SK-N-SH (cell line): ENCODE measurements at regions not wholly inside any gene's neighbourhood (a gene's known extent, or its start where the extent isn't known, plus 50 kb on each side); places are given as distances from the start of the nearest gene placed in this dataset.

Experiments used
- CTCF ChIA-PET: fragments of 300-600, 350-600 bp; formaldehyde crosslinking; extraction: SDS; loops from one replicate; lab custom pipeline; 2021; lab: Yijun Ruan, JAX
- POLR2A ChIA-PET: fragments of 350-600 bp; sonication (Branson Sonifier 250); formaldehyde crosslinking; extraction: SDS; loops from one replicate; lab custom pipeline; 2020; ENCODE audit warnings: antibody characterized with exemption, inconsistent platforms; lab: Yijun Ruan, JAX
- DNase-seq: peaks from one replicate; pipeline ENCODE4 v3.0.0; 2012
- H2AFZ ChIP-seq: fragments of 200-600 bp; sonication (generic); 2 replicates; pipeline ENCODE4 v1.8.1; 2016; ENCODE audit warnings: antibody characterized with exemption, mild to moderate bottlenecking, low read depth
- H3F3A ChIP-seq: fragments of 200-600 bp; sonication (generic); replicated peaks from 2 replicates; pipeline ENCODE3; 2016; ENCODE audit warnings: antibody characterized with exemption, mild to moderate bottlenecking; ENCODE audit not compliant: insufficient read depth
- H3K27ac ChIP-seq, 2 experiments: fragments of 200-500 bp in 1 of 2; fragments of 200-600 bp in 1 of 2; sonication (Bioruptor generic) in 1 of 2; sonication (generic), shearing (Covaris generic) in 1 of 2; 2 replicates each; pipeline versions ENCODE4 v1.5.1 to v1.6.1; 2014 to 2016; ENCODE audit warnings: low read depth in 2 of 2, inconsistent platforms in 1 of 2, low read length in 1 of 2, mild to moderate bottlenecking in 1 of 2, mixed read lengths in 1 of 2
- H3K27me3 ChIP-seq: fragments of 200-600 bp; sonication (generic), shearing (Covaris generic); 2 replicates; pipeline ENCODE4 v1.6.1; 2016; ENCODE audit warnings: mixed run types; ENCODE audit not compliant: insufficient read depth
- H3K36me3 ChIP-seq, 2 experiments: fragments of 200-500 bp in 1 of 2; fragments of 200-600 bp in 1 of 2; sonication (Bioruptor generic) in 1 of 2; sonication (generic) in 1 of 2; replicated peaks in 1 of 2; 2 replicates each; pipeline versions ENCODE3 to v1.5.1; 2014 to 2016; ENCODE audit warnings: low read length in 1 of 2, mild to moderate bottlenecking in 1 of 2; ENCODE audit not compliant: insufficient read depth in 2 of 2, control insufficient read depth in 1 of 2
- H3K4me1 ChIP-seq, 2 experiments: fragments of 200-500 bp in 1 of 2; fragments of 200-600 bp in 1 of 2; sonication (Bioruptor generic) in 1 of 2; sonication (generic), shearing (Covaris generic) in 1 of 2; 2 replicates each; pipeline versions ENCODE4 v1.5.1 to v1.6.1; 2014 to 2016; ENCODE audit warnings: low read depth in 1 of 2, low read length in 1 of 2, mixed run types in 1 of 2; ENCODE audit not compliant: insufficient read depth in 2 of 2, control insufficient read depth in 1 of 2
- H3K4me2 ChIP-seq: fragments of 200-600 bp; sonication (generic), shearing (Covaris generic); 2 replicates; pipeline ENCODE4 v1.6.1; 2017; ENCODE audit warnings: mixed run types
- H3K4me3 ChIP-seq, 2 experiments: fragments of 200-500 bp in 1 of 2; fragments of 200-600 bp in 1 of 2; sonication (Bioruptor generic) in 1 of 2; sonication (generic), shearing (Covaris generic) in 1 of 2; 2 replicates each; pipeline versions ENCODE4 v1.5.1 to v1.8.1; 2014 to 2016; ENCODE audit warnings: low read depth in 2 of 2, inconsistent platforms in 1 of 2, low read length in 1 of 2, mild to moderate bottlenecking in 1 of 2, mixed read lengths in 1 of 2, moderate library complexity in 1 of 2
- H3K79me2 ChIP-seq: fragments of 200-600 bp; sonication (generic); 2 replicates; pipeline ENCODE4 v1.8.1; 2017; ENCODE audit warnings: mild to moderate bottlenecking; ENCODE audit not compliant: insufficient read depth
- H3K9ac ChIP-seq: fragments of 200-600 bp; sonication (generic); 2 replicates; pipeline ENCODE4 v1.6.1; 2017; ENCODE audit warnings: mixed run types
- H3K9me2 ChIP-seq: fragments of 200-600 bp; sonication (generic); 2 replicates; pipeline ENCODE4 v1.6.1; 2017; ENCODE audit warnings: mixed run types
- H3K9me3 ChIP-seq: fragments of 200-600 bp; sonication (generic); 2 replicates; pipeline ENCODE4 v1.6.1; 2017; ENCODE audit warnings: mixed run types, mild to moderate bottlenecking, moderate library complexity
- H4K20me1 ChIP-seq: fragments of 200-600 bp; sonication (generic); 2 replicates; pipeline ENCODE4 v1.6.1; 2017; ENCODE audit warnings: mild to moderate bottlenecking, mixed run types; ENCODE audit not compliant: insufficient read depth
- CTCF ChIP-seq: fragments of 200-600 bp; sonication (generic); IDR thresholded peaks from 2 replicates; pipeline ENCODE4 v1.6.1; 2017; ENCODE audit warnings: antibody characterized with exemption, mild to moderate bottlenecking, moderate library complexity
- EZH2phosphoT487 ChIP-seq: fragments of 200-600 bp; sonication (generic); IDR thresholded peaks from 2 replicates; pipeline ENCODE4 v1.6.1; 2017; ENCODE audit warnings: low read depth, mixed run types, mild to moderate bottlenecking, antibody characterized with exemption, moderate library complexity, borderline replicate concordance
- MEF2A ChIP-seq: IDR thresholded peaks from 2 replicates; pipeline ENCODE4 v1.4.0; 2012; ENCODE audit warnings: low read depth, borderline replicate concordance
- MXI1 ChIP-seq: IDR thresholded peaks from 2 replicates; pipeline ENCODE4 v1.6.1; 2012; ENCODE audit warnings: mild to moderate bottlenecking, low read depth, low read length, improper control_type of control experiment
- NRF1 ChIP-seq: IDR thresholded peaks from 2 replicates; pipeline ENCODE4 v1.6.1; 2012; ENCODE audit warnings: low read depth, mild to moderate bottlenecking, low read length
- RAD21 ChIP-seq: IDR thresholded peaks from 2 replicates; pipeline ENCODE4 v1.6.1; 2012; ENCODE audit warnings: mild to moderate bottlenecking, low read length
- RCOR1 ChIP-seq: fragments of 150-350 bp; IDR thresholded peaks from 2 replicates; pipeline ENCODE4 v1.6.1; 2017; ENCODE audit warnings: antibody characterized with exemption, low read length
- RXRA ChIP-seq: IDR thresholded peaks from 2 replicates; pipeline ENCODE4 v1.4.0; 2012; ENCODE audit warnings: low read depth, mild to moderate bottlenecking, borderline replicate concordance
- TCF12 ChIP-seq: IDR thresholded peaks from 2 replicates; pipeline ENCODE4 v1.4.0; 2012
- WGBS: methylation state at CpG from one replicate; pipeline ENCODE4 v1.1.6; 2017; ENCODE audit warnings: low lambda C conversion rate; 5-methylcytosine and 5-hydroxymethylcytosine counted together
- TF ChIP-seq, protein P1 (sequence below): IDR thresholded peaks from 2 replicates; pipeline ENCODE4 v1.4.0; 2012; ENCODE audit warnings: low read depth, borderline replicate concordance
- TF ChIP-seq, protein P2 (sequence below): IDR thresholded peaks from 2 replicates; pipeline ENCODE4; 2012

- TF ChIP-seq NRF1 (no peak), RAD21 (no peak), EZH2phosphoT487 (no peak), MEF2A (no peak)
- H3K36me3 ChIP-seq, result no peaks in the 10 kb centered on the region
- peaks cover 32 to 39% of the 10 kb centered on the region in 2 experiments for H3K4me1 ChIP-seq
- no peak for DNase-seq
- no peaks in the 10 kb centered on the region for H3K9me3 ChIP-seq
- no peaks in the 10 kb centered on the region for H3K9me2 ChIP-seq
- POLR2A ChIA-PET, result no interaction called here
- H3K4me2 ChIP-seq, result no peak overlapping the region
- CTCF ChIA-PET, result interaction anchor here (1.6 kb wide), 1 partner anchor 303 kb away, joined by 3 read pairs; no protein-coding TSS in a partner anchor
- 96% methylated on average over 4 of the region's 4 CpGs for WGBS
- H2AFZ ChIP-seq, result no peak overlapping the region; the same call in 1 of the 2 replicates
- no peaks in the 10 kb centered on the region for H4K20me1 ChIP-seq
- H3K4me3 ChIP-seq, result no peak overlapping the region
- H3K9ac ChIP-seq, result no peak overlapping the region
- H3F3A ChIP-seq, result no peaks in the 10 kb centered on the region
- no peaks in the 10 kb centered on the region for H3K27me3 ChIP-seq
- no peaks in the 10 kb centered on the region for H3K79me2 ChIP-seq
- H3K27ac ChIP-seq, result peak overlapping the region in 1 of 2 experiments; percentile 34; a peak in 1 of 4 replicates
Observed at GRCh38 chr3:178082326-178082906, 453.8 kb upstream of the KCNMB2 start.

- H3F3A ChIP-seq, result no peaks in the 10 kb centered on the region
- peaks cover 23 to 36% of the 10 kb centered on the region in 2 experiments for H3K4me1 ChIP-seq
- H3K9ac ChIP-seq, result no peak overlapping the region; the same call in 1 of the 2 replicates
- H4K20me1 ChIP-seq, result no peaks in the 10 kb centered on the region
- ChIA-PET POLR2A (no interaction called here), CTCF (interaction anchor here (0.7 to 1.9 kb wide), 12 partner anchors 11 to 1033 kb away, joined by 3 to 6 read pairs (median 3); no protein-coding TSS in a partner anchor)
- no peaks in the 10 kb centered on the region for H3K9me3 ChIP-seq
- peak overlapping the region; percentile 49 to 100; a peak in 3 of 4 replicates for H3K27ac ChIP-seq
- H3K9me2 ChIP-seq, result no peaks in the 10 kb centered on the region
- no peaks in the 10 kb centered on the region for H3K79me2 ChIP-seq
- H3K36me3 ChIP-seq, result no peaks in the 10 kb centered on the region
- 0 out of 2 replicates have a peak overlapping the region, but pooled peaks have one; percentile 67 for H2AFZ ChIP-seq
- 30% methylated on average over 6 of the region's 6 CpGs for WGBS
- TF ChIP-seq RCOR1, result 0 out of 2 replicates have a peak, but pooled peaks have one; percentile 31
- TF ChIP-seq RXRA, result no peak
- peak; percentile 62 for TF ChIP-seq CTCF
- TF ChIP-seq TCF12, result peak; percentile 12; the same call in 1 of the 2 replicates
- peak; percentile 51 for TF ChIP-seq RAD21
- TF ChIP-seq, protein P1, sequence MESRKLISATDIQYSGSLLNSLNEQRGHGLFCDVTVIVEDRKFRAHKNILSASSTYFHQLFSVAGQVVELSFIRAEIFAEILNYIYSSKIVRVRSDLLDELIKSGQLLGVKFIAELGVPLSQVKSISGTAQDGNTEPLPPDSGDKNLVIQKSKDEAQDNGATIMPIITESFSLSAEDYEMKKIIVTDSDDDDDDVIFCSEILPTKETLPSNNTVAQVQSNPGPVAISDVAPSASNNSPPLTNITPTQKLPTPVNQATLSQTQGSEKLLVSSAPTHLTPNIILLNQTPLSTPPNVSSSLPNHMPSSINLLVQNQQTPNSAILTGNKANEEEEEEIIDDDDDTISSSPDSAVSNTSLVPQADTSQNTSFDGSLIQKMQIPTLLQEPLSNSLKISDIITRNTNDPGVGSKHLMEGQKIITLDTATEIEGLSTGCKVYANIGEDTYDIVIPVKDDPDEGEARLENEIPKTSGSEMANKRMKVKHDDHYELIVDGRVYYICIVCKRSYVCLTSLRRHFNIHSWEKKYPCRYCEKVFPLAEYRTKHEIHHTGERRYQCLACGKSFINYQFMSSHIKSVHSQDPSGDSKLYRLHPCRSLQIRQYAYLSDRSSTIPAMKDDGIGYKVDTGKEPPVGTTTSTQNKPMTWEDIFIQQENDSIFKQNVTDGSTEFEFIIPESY, result no peak
- 0 out of 2 replicates have a peak, but pooled peaks have one; percentile 14 for TF ChIP-seq MXI1
- TF ChIP-seq, protein P2, sequence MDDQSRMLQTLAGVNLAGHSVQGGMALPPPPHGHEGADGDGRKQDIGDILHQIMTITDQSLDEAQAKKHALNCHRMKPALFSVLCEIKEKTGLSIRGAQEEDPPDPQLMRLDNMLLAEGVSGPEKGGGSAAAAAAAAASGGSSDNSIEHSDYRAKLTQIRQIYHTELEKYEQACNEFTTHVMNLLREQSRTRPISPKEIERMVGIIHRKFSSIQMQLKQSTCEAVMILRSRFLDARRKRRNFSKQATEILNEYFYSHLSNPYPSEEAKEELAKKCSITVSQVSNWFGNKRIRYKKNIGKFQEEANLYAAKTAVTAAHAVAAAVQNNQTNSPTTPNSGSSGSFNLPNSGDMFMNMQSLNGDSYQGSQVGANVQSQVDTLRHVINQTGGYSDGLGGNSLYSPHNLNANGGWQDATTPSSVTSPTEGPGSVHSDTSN, result 0 out of 2 replicates have a peak, but pooled peaks have one; percentile 21
- H3K27me3 ChIP-seq, result no peaks in the 10 kb centered on the region
- peak overlapping the region; percentile 28; the same call in 1 of the 2 replicates for H3K4me2 ChIP-seq
- DNase-seq, result peak; percentile 42
- H3K4me3 ChIP-seq, result no peak overlapping the region
Observed at GRCh38 chr3:178083906-178084866, 452.1 kb upstream of the KCNMB2 start.
